ENCODE measurements at regions not wholly inside any gene's neighbourhood (a gene's known extent, or its start where the extent isn't known, plus 50 kb on each side); places are given as distances from the start of the nearest gene placed in this dataset.

- no peak for DNase-seq (ENCODE audit: low read depth)
These were observed 216.9 kb upstream of the PPP2R2D start for GRCh38 chr10:131683941-131684340.

GRCh38 chr10:131685007-131685406, 215.8 kb upstream of the PPP2R2D start:
- DNase-seq (ENCODE audit: low read depth), result no peak

GRCh38 chr10:131685576-131685975, 215.2 kb upstream of the PPP2R2D start:
- no peak for DNase-seq (ENCODE audit: low read depth)

- no peak for DNase-seq (ENCODE audit: low read depth)
These were observed 213.9 kb upstream of the PPP2R2D start for GRCh38 chr10:131686781-131687420.

GRCh38 chr10:131688304-131688703, 212.5 kb upstream of the PPP2R2D start:
- no peak for DNase-seq (ENCODE audit: low read depth)

DNA sequence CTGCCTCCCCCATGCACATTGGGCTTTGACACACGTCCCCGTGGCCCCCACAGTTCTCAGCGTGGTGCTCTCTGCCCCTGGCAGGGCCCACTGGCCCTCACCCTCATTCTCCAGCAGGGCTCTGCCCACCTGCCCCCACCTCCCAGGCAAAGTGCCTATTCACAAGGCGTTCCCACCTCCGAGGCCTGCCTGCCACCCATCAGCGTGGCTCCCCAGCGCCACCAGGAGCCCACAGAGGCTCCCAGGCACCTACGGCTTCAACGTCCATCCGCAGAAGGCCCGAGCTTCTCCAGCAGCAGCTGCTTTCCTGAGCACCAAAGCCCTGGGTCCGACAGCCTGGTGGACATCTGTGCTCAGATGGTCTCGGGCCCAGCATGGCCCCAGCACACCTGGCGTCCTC, 211.8 kb upstream of the PPP2R2D start:
- no peak for DNase-seq (ENCODE audit: low read depth)

DNA sequence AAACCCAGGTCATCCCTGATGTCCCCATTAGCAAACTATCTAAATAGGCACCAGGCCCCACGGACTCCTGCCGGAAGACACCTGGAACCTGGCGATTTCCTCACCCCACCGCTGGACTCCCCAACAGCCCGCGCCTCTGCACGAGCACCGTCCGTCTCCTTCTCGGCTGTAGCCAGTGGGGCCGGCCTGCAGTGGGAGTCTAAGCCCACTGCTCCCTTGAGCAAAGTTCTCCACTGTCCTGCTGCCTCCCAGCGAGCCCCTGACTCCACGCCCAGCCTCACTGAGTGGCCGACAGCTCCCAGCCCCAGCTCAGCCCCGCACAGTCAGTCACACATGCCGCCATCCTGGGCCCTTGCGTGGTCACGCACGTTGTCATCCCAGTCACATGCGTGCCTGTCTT, 211.3 kb upstream of the PPP2R2D start:
- no peak for DNase-seq (ENCODE audit: low read depth)

DNA sequence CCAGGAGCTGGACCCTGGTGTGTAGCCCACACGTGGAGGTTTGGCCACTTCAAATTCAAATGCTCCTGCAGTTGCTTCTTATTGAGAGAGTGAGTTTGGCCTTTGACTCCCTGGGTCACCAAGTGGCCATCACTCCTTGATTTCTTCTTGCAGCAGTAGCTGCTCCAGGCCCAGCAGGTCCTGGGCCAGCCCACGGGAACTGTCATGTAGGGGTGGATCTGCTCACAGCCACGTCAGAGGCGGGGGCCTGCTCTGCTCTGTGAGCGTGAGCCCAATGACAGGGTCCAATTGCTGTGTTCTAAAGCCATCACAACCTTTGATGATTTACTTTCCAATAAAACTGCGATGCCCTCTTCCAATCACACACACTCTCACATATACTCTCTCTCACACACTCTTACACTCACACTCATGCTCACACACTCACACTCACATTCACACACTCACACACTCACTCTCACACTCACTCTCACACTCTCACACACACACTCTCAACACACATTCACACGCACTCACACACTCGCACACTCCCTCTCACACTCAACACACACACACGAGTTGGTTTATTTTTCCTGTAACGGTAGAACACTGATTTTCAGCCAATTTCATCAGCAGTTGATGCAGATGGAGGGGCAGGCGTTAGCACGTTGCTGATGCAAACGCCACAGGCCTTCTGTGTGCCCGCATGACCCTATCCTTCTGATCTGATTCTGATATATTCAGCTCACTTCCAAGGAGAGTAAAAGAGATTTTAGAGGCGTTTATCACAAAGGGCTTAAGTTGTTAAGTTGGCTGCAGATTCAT, 210.7 kb upstream of the PPP2R2D start:
- no peak for DNase-seq (ENCODE audit: low read depth)

GRCh38 chr10:131690805-131691239, 210.0 kb upstream of the PPP2R2D start:
- no peak for DNase-seq (ENCODE audit: low read depth)

DNA sequence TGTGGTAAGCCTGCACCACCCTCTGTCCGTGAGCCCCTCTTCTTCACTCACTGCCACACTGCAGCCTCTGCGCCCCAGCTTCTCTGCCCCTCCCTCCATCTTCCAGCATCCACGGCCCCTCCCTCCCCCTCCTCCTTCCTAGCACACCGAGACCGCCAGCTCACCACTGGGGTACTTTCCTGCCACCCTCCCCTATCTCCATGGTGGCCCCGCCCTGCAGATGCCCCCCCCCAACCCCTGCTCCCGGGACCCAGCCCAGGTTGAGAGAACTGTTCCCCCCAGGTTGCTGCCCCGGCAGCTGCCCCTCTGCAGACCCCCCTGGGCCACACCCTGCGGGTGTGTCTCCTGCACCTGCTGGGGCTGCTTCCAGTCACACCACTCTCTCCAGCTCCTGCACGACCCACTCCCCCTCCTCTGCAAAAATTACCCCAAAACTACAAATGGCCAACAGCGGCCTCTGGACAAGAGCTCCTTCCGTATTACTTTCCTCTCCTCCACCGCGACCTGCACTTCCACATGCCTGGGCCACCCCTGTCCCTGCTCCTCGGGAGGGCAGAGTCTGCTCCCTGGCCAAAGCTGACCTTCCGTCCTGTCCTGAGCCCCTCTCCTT, 209.2 kb upstream of the PPP2R2D start:
- DNase-seq (ENCODE audit: low read depth), result no peak

DNA sequence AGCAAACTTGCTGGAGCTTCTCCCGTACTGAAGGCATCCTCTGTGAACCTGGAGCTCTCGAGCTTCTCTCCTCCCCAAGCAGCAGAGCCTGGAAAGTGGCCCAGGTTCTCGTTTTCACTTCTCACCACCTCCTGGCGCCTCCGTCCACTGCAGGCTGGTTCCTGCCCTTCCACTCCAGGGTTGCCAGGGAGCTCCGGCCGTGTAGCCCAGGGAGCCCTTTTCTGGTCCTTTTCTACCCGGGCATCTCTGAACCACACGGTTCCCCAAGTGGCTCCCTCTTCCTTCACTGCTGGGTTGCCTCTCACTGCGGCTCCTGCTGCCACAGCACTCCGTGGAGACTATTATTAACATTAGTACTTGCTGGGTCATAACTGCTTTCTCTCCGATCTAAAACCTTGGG, 208.6 kb upstream of the PPP2R2D start:
- DNase-seq (ENCODE audit: low read depth), result no peak

DNA sequence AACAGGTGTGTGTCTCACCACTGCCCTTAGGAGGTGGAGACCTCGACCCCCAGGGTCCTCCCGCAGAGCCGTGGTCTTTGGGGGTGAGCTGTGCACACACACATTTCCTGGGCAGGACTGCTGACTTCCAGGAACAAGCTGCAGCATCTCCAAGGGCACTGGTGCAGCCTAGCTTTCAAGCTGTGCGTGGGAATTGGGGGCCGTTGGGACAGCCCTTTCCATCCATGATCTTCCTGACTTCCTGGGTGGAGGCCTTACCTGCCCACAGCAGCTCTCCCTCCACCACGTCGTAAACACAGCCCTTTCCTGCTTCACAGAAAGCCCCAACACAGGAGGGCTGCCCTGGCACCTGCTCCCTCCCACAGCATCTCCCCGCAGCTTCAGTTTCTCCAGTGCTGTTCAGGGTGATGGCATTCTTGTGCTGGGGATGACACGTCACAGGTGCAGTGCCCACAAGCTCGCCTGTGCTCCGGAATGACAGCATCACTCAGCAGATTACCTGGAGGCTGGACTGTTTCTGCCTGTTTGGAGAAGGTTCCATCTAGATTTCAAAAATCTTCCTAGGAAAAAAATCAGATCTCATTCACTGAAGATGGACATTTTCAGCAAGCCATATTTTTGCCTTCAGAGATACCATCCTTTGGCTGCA, 208.0 kb upstream of the PPP2R2D start:
- no peak for DNase-seq (ENCODE audit: low read depth)

- DNase-seq (ENCODE audit: low read depth), result no peak
These were observed 207.0 kb upstream of the PPP2R2D start for GRCh38 chr10:131693766-131694165.

GRCh38 chr10:131694168-131694780, 206.5 kb upstream of the PPP2R2D start:
- no peak for DNase-seq (ENCODE audit: low read depth)

GRCh38 chr10:131694781-131695495, 205.9 kb upstream of the PPP2R2D start:
- no peak for DNase-seq (ENCODE audit: low read depth)

GRCh38 chr10:131695496-131696165, 205.2 kb upstream of the PPP2R2D start:
- no peak for DNase-seq (ENCODE audit: low read depth)

- DNase-seq (ENCODE audit: low read depth), result no peak
These were observed 203.2 kb upstream of the PPP2R2D start for GRCh38 chr10:131697476-131698128.

DNA sequence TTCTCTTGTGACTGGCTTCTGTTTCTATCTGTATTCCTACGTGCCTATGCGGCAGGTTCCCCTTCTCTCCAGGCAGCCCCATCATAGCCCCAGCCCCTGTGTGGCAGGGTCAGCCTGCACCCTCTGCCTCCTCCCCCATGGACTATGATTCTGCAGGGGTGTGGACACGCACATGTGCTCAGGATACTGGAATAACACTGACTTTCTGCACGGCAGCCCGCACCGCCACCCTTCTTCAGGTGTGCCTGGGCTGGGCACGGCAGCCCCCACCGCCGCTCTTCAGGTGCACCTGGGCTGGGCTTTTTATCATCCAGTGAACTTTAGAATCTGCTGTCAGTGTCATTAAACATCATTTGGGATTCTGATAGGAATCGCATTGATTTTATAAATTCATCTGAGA, 202.6 kb upstream of the PPP2R2D start:
- DNase-seq (ENCODE audit: low read depth), result no peak

DNA sequence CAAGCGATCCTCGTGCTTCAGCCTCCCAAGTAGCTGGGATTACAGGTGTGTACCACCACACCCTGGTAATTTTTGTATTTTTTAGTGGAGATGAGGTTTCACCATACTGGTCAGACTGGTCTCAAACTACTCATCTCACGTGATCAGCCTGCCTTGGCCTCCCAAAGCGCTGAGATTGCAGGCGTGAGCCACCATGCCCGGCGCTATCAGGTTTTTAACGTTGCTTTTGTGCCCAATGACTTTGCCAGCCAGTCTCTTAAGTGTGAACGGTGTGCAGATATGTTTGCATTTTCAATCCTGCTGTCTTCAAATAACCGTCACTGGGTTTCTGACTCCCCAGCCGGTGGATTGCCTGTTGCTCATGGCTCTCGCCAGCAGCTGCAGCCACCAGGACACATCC, 201.8 kb upstream of the PPP2R2D start:
- no peak for DNase-seq (ENCODE audit: low read depth)

DNA sequence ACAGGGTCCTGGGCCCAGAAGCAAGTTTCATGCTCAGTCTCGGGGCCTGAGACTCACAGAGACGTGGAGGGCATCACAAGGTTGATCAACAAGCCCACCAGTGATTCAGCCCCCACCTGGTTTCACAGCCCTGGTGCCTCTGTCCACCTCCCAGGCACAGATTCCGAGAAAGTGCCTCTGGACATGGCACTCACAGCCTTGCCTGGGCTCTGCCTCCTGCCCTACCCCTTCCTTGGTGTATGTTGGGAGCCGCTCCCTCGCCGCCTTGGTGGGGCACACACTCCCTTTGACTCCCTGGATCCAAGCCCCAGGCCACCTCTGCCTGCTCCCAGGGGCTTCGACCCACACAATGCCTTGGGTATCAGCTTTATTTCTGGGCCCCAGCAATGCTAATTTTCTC, 200.8 kb upstream of the PPP2R2D start:
- DNase-seq (ENCODE audit: low read depth), result no peak
